Trophoblast cell (in vitro differentiated cells and primary cell): ENCODE measurements at regions not wholly inside any gene's neighbourhood (a gene's known extent, or its start where the extent isn't known, plus 50 kb on each side); places are given as distances from the start of the nearest gene placed in this dataset.

Experiments
- DNase-seq, 2 donors: peaks; one replicate each; pipeline ENCODE4 v3.0.0-alpha.2; 2016
- H2AFZ ChIP-seq: 2 replicates; pipeline ENCODE4 v1.6.1; 2013; ENCODE audit warnings: low read length, moderate library complexity, mild to moderate bottlenecking; ENCODE audit not compliant: insufficient read depth, poor library complexity
- H2AK5ac ChIP-seq: 2 replicates; pipeline ENCODE4 v1.6.1; 2013; ENCODE audit warnings: mild to moderate bottlenecking, low read length
- H2BK120ac ChIP-seq: 2 replicates; pipeline ENCODE4 v1.6.1; 2013; ENCODE audit warnings: low read length, mild to moderate bottlenecking, moderate library complexity; ENCODE audit not compliant: insufficient read depth, poor library complexity
- H2BK12ac ChIP-seq: 2 replicates; pipeline ENCODE4 v1.6.1; 2013; ENCODE audit warnings: mild to moderate bottlenecking, low read length, moderate library complexity
- H2BK5ac ChIP-seq: 2 replicates; pipeline ENCODE4 v1.6.1; 2013; ENCODE audit warnings: low read length, low read depth, moderate library complexity, mild to moderate bottlenecking; ENCODE audit not compliant: poor library complexity
- H3K14ac ChIP-seq: 2 replicates; pipeline ENCODE4 v1.6.1; 2013; ENCODE audit warnings: mild to moderate bottlenecking, low read length
- H3K18ac ChIP-seq: 2 replicates; pipeline ENCODE4 v1.6.1; 2013; ENCODE audit warnings: mild to moderate bottlenecking, low read length
- H3K23ac ChIP-seq: 2 replicates; pipeline ENCODE4 v1.6.1; 2013; ENCODE audit warnings: low read length
- H3K27ac ChIP-seq: 2 replicates; pipeline ENCODE4 v1.5.1; 2013; ENCODE audit warnings: low read depth, mild to moderate bottlenecking, inconsistent platforms, low read length, moderate library complexity
- H3K27me3 ChIP-seq: 2 replicates; pipeline ENCODE4 v1.6.1; 2013; ENCODE audit warnings: inconsistent platforms, mild to moderate bottlenecking, low read length, moderate library complexity; ENCODE audit not compliant: insufficient read depth
- H3K36me3 ChIP-seq, 2 experiments: 1 replicate in 1 of 2; 2 replicates in 1 of 2; pipeline ENCODE4 v1.6.1; 2013; ENCODE audit warnings: low read length in 2 of 2, mild to moderate bottlenecking in 2 of 2, moderate library complexity in 1 of 2; ENCODE audit not compliant: insufficient read depth in 2 of 2, control insufficient read depth in 1 of 2
- H3K4ac ChIP-seq: 2 replicates; pipeline ENCODE4 v1.6.1; 2013; ENCODE audit warnings: low read depth, mild to moderate bottlenecking, low read length, moderate library complexity
- H3K4me1 ChIP-seq, 2 experiments: 1 replicate in 1 of 2; 2 replicates in 1 of 2; pipeline ENCODE4 v1.6.1; 2013; ENCODE audit warnings: low read length in 2 of 2, mild to moderate bottlenecking in 2 of 2, moderate library complexity in 1 of 2; ENCODE audit not compliant: insufficient read depth in 2 of 2, control insufficient read depth in 1 of 2
- H3K4me2 ChIP-seq: 2 replicates; pipeline ENCODE4 v1.6.1; 2013; ENCODE audit warnings: inconsistent platforms, mild to moderate bottlenecking, low read length, moderate library complexity
- H3K4me3 ChIP-seq: 2 replicates; pipeline ENCODE4 v1.5.1; 2013; ENCODE audit warnings: mild to moderate bottlenecking, low read depth, low read length, inconsistent platforms
- H3K79me1 ChIP-seq: one replicate; pipeline ENCODE4 v1.6.1; 2013; ENCODE audit warnings: low read length
- H3K79me2 ChIP-seq: 2 replicates; pipeline ENCODE4 v1.6.1; 2013; ENCODE audit warnings: low read length, mild to moderate bottlenecking; ENCODE audit not compliant: control insufficient read depth, insufficient read depth, poor library complexity
- H3K9ac ChIP-seq: 2 replicates; pipeline ENCODE4 v1.6.1; 2013; ENCODE audit warnings: mild to moderate bottlenecking, low read length
- H3K9me3 ChIP-seq: 2 replicates; pipeline ENCODE4 v1.6.1; 2013; ENCODE audit warnings: low read depth, mild to moderate bottlenecking, control low read depth, inconsistent platforms, low read length; ENCODE audit not compliant: insufficient read depth
- H4K12ac ChIP-seq: 2 replicates; pipeline ENCODE4 v1.6.1; 2013; ENCODE audit warnings: low read depth, mild to moderate bottlenecking, low read length, moderate library complexity
- H4K8ac ChIP-seq: 2 replicates; pipeline ENCODE4 v1.6.1; 2013; ENCODE audit warnings: low read depth, mild to moderate bottlenecking, low read length, moderate library complexity
- H4K91ac ChIP-seq: one replicate; pipeline ENCODE4 v1.6.1; 2013; ENCODE audit warnings: low read depth, mild to moderate bottlenecking, low read length, moderate library complexity
- WGBS: extraction: QIAGEN DNeasy Blood & Tissue Kit; methylation state at CpG from one replicate; pipeline ENCODE4 v1.1.7; 2013; ENCODE audit warnings: missing lambda C conversion rate; ENCODE audit not compliant: insufficient read length, insufficient coverage; ENCODE audit errors: extremely low coverage; 5-methylcytosine and 5-hydroxymethylcytosine counted together

DNA sequence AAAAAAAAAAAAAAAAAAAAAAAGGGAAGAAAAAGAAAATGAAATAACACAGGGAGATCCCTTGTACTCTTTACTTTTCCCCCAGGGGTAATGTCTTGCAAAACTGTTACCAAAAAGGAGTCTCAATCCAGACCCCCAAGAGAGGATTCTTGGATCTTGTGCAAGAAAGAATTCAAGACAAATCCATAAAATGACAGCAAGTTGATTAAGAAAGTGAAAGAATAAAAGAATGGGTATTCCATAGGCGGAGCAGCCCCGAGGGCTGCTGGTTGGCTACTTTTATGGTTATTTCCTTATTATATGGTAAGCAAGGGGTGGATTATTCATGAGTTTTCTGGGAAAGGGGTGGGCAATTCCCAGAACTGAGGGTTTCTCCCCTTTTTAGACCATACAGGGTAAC, 604.3 kb upstream of the AMELY start:
- H3K9ac ChIP-seq = no peak overlapping the region
- no peak overlapping the region for H3K4me2 ChIP-seq
- WGBS = no CpG with 5 or more reads among the region's 2 CpGs
- no peak overlapping the region for H2BK5ac ChIP-seq
- H3K27ac ChIP-seq = no peak overlapping the region
- no peaks in the 10 kb centered on the region for H3K79me2 ChIP-seq
- no peaks in the 10 kb centered on the region for H3K79me1 ChIP-seq
- H4K91ac ChIP-seq = no peak overlapping the region
- H4K8ac ChIP-seq = no peak overlapping the region
- H2BK12ac ChIP-seq = no peak overlapping the region
- no peak overlapping the region for H3K4ac ChIP-seq
- H3K23ac ChIP-seq = no peak overlapping the region
- H3K14ac ChIP-seq = no peak overlapping the region
- no peaks in the 10 kb centered on the region for H3K4me1 ChIP-seq
- no peak overlapping the region for H3K4me3 ChIP-seq
- DNase-seq = no peak
- H4K12ac ChIP-seq = no peak overlapping the region
- H3K27me3 ChIP-seq = no peaks in the 10 kb centered on the region
- no peaks in the 10 kb centered on the region for H3K9me3 ChIP-seq
- no peak overlapping the region for H2AFZ ChIP-seq
- H3K36me3 ChIP-seq = no peaks in the 10 kb centered on the region
- no peak overlapping the region for H3K18ac ChIP-seq
- no peak overlapping the region for H2BK120ac ChIP-seq
- H2AK5ac ChIP-seq = no peak overlapping the region

- no peak overlapping the region for H3K4me2 ChIP-seq
Measured at GRCh38 chrY:7502896-7503295, 591.3 kb upstream of the AMELY start.

GRCh38 chrY:7501236-7501635, 589.7 kb upstream of the AMELY start:
- Histone ChIP-seq H3K9me3 (no peaks in the 10 kb centered on the region), H3K4me2 (no peak overlapping the region), H3K27ac (no peak overlapping the region)

More at GRCh38 chrY:7502896-7503295, 591.3 kb upstream of the AMELY start:
- Histone ChIP-seq H3K4me1 (no peaks in the 10 kb centered on the region), H3K14ac (no peak overlapping the region), H2AK5ac (no peak overlapping the region), H3K27ac (no peak overlapping the region), H2BK12ac (no peak overlapping the region), H3K27me3 (no peaks in the 10 kb centered on the region), H3K23ac (no peak overlapping the region), H2BK120ac (no peak overlapping the region), H3K79me2 (no peaks in the 10 kb centered on the region), H3K4ac (no peak overlapping the region), H3K4me3 (no peak overlapping the region), H3K36me3 (no peaks in the 10 kb centered on the region), H3K79me1 (no peaks in the 10 kb centered on the region), H3K18ac (no peak overlapping the region), H2BK5ac (no peak overlapping the region), H4K91ac (no peak overlapping the region), H4K12ac (no peak overlapping the region), H4K8ac (no peak overlapping the region), H3K9ac (no peak overlapping the region), H3K9me3 (no peaks in the 10 kb centered on the region), H2AFZ (no peak overlapping the region)
- no CpG with 5 or more reads among the region's 5 CpGs for WGBS
- DNase-seq = no peak

GRCh38 chrY:7496001-7496400, 584.4 kb upstream of the AMELY start:
- no peak overlapping the region for H3K9ac ChIP-seq
- no peak overlapping the region for H2BK12ac ChIP-seq
- H4K8ac ChIP-seq = no peak overlapping the region
- H3K23ac ChIP-seq = no peak overlapping the region
- no peak overlapping the region for H2BK5ac ChIP-seq
- no peak overlapping the region for H3K4ac ChIP-seq
- no peaks in the 10 kb centered on the region for H3K79me2 ChIP-seq
- H3K4me2 ChIP-seq = no peak overlapping the region
- H2AFZ ChIP-seq = no peak overlapping the region
- H4K91ac ChIP-seq = no peak overlapping the region
- H3K27ac ChIP-seq = no peak overlapping the region
- H2BK120ac ChIP-seq = no peak overlapping the region
- no peaks in the 10 kb centered on the region for H3K27me3 ChIP-seq
- H2AK5ac ChIP-seq = no peak overlapping the region
- no peak overlapping the region for H3K4me3 ChIP-seq
- no peak overlapping the region for H4K12ac ChIP-seq
- H3K79me1 ChIP-seq = no peaks in the 10 kb centered on the region
- no peak for DNase-seq
- no peaks in the 10 kb centered on the region for H3K36me3 ChIP-seq
- H3K18ac ChIP-seq = no peak overlapping the region
- no CpG with 5 or more reads among the region's 1 CpG for WGBS
- H3K4me1 ChIP-seq = no peaks in the 10 kb centered on the region
- no peaks in the 10 kb centered on the region for H3K9me3 ChIP-seq
- no peak overlapping the region for H3K14ac ChIP-seq

More at GRCh38 chrY:7501236-7501635, 589.7 kb upstream of the AMELY start:
- H3K27me3 ChIP-seq = no peaks in the 10 kb centered on the region
- no peaks in the 10 kb centered on the region for H3K79me2 ChIP-seq
- H2AFZ ChIP-seq = no peak overlapping the region
- no peaks in the 10 kb centered on the region for H3K79me1 ChIP-seq
- no peak overlapping the region for H2BK5ac ChIP-seq
- H4K12ac ChIP-seq = no peak overlapping the region
- no peaks in the 10 kb centered on the region for H3K4me1 ChIP-seq
- H3K23ac ChIP-seq = no peak overlapping the region
- H4K8ac ChIP-seq = no peak overlapping the region
- H2BK12ac ChIP-seq = no peak overlapping the region
- no peak for DNase-seq
- H3K36me3 ChIP-seq = no peaks in the 10 kb centered on the region
- WGBS = no CpG with 5 or more reads among the region's 2 CpGs
- no peak overlapping the region for H3K4me3 ChIP-seq
- H3K18ac ChIP-seq = no peak overlapping the region
- no peak overlapping the region for H2BK120ac ChIP-seq
- no peak overlapping the region for H3K9ac ChIP-seq
- H3K14ac ChIP-seq = no peak overlapping the region
- H4K91ac ChIP-seq = no peak overlapping the region
- H2AK5ac ChIP-seq = no peak overlapping the region
- no peak overlapping the region for H3K4ac ChIP-seq
